Body of pancreas (tissue), 4 donors: ENCODE measurements at regions not wholly inside any gene's neighbourhood (a gene's known extent, or its start where the extent isn't known, plus 50 kb on each side); places are given as distances from the start of the nearest gene placed in this dataset.

Experiments
- POLR2A ChIP-seq, 3 donors: fragments of 450-650 bp; IDR thresholded peaks; one replicate each; pipeline ENCODE4 v1.6.1; 2016; ENCODE audit warnings: antibody characterized with exemption in 3 of 3, mild to moderate bottlenecking in 2 of 3
- TF ChIP-seq, protein P1 (sequence below), 7 experiments: fragments of 450-650 bp in 4 of 7; fragments of 200-600 bp in 3 of 7; sonication (generic) in 3 of 7; IDR thresholded peaks; one replicate each; pipeline ENCODE4 v1.5.1; 2016 to 2019; ENCODE audit warnings: antibody characterized with exemption in 7 of 7

DNA sequence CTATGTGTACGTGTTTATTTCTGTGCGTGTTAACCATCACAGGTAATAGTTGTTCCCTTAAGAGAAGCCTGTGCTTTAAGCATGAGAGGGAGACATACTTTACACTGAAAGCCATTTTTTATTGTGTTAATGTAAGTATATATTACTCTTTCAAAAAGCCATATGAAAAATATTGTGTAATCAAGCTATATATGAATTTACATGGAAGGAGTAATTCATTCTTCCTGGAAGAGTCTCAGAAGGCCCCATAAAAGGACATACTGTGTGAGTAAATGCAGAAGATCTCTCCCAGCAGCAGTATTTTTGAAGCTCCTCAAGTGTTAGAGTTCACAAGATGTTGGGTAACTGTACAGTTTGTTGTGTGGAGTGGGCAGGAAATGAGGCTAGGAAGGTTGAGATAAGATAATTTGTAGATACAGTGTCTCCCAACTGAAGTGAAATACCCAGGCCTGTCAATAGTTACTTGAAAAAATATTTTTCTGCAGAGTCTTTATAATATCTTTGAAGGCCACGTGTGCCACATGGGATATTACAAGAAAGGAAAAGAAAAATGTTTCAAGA lies 138.3 kb downstream of the PTGER3 start:
- no peak for TF ChIP-seq POLR2A (IDR thresholded peaks at IDR 0.05)
- TF ChIP-seq, protein P1, sequence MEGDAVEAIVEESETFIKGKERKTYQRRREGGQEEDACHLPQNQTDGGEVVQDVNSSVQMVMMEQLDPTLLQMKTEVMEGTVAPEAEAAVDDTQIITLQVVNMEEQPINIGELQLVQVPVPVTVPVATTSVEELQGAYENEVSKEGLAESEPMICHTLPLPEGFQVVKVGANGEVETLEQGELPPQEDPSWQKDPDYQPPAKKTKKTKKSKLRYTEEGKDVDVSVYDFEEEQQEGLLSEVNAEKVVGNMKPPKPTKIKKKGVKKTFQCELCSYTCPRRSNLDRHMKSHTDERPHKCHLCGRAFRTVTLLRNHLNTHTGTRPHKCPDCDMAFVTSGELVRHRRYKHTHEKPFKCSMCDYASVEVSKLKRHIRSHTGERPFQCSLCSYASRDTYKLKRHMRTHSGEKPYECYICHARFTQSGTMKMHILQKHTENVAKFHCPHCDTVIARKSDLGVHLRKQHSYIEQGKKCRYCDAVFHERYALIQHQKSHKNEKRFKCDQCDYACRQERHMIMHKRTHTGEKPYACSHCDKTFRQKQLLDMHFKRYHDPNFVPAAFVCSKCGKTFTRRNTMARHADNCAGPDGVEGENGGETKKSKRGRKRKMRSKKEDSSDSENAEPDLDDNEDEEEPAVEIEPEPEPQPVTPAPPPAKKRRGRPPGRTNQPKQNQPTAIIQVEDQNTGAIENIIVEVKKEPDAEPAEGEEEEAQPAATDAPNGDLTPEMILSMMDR (IDR thresholded peaks at IDR 0.05) = no peak
